ENCODE measurements at regions not wholly inside any gene's neighbourhood (a gene's known extent, or its start where the extent isn't known, plus 50 kb on each side); places are given as distances from the start of the nearest gene placed in this dataset.

DNA sequence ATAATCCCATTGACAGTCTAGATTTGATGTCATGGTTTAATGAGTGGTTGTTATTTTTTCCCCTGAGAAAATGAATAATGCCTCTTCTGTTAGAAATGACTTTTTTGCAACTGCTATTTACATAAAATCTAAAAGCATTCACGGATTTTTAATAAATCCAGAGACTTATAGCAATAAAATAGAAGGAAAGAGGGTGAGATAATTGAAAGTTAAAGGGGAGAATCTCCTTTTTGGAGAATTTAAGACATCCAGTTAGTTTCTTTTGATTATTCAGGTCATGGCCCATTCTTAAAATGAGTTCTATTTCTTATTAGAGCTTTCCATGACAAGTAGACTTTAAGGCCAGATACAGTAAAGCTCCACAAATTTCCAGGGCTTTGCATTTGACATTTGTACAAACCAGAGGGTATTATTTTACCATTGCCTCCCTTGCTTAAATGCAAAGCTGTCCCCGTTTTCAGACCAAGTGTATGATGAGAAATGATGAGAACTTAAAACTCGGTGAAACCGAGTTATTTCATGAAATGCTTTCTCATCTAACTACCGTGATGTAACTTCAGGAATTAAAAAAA lies 789.0 kb upstream of the SOX9 start:
- H3K36me3 ChIP-seq: no peaks in the 10 kb centered on the region
- no peaks in the 10 kb centered on the region for H3K9me3 ChIP-seq
- H3K27me3 ChIP-seq: no peaks in the 10 kb centered on the region
- TF ChIP-seq, protein P1, sequence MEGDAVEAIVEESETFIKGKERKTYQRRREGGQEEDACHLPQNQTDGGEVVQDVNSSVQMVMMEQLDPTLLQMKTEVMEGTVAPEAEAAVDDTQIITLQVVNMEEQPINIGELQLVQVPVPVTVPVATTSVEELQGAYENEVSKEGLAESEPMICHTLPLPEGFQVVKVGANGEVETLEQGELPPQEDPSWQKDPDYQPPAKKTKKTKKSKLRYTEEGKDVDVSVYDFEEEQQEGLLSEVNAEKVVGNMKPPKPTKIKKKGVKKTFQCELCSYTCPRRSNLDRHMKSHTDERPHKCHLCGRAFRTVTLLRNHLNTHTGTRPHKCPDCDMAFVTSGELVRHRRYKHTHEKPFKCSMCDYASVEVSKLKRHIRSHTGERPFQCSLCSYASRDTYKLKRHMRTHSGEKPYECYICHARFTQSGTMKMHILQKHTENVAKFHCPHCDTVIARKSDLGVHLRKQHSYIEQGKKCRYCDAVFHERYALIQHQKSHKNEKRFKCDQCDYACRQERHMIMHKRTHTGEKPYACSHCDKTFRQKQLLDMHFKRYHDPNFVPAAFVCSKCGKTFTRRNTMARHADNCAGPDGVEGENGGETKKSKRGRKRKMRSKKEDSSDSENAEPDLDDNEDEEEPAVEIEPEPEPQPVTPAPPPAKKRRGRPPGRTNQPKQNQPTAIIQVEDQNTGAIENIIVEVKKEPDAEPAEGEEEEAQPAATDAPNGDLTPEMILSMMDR (IDR thresholded peaks at IDR 0.05): no peak
- no peak for TF ChIP-seq EP300 (IDR thresholded peaks at IDR 0.05)
- no peak for TF ChIP-seq POLR2A (IDR thresholded peaks at IDR 0.05)
- intact Hi-C loops (cut with DNase I): no loop called here
- DNase-seq: no peak
- H3K4me3 ChIP-seq: no peak overlapping the region
- no peaks in the 10 kb centered on the region for H3K4me1 ChIP-seq (ENCODE audit: insufficient read depth)
- no peak overlapping the region for H3K27ac ChIP-seq
- 72 to 77% (median 74%) methylated on average over 5 of the region's 5 CpGs for WGBS, 3 donors

DNA sequence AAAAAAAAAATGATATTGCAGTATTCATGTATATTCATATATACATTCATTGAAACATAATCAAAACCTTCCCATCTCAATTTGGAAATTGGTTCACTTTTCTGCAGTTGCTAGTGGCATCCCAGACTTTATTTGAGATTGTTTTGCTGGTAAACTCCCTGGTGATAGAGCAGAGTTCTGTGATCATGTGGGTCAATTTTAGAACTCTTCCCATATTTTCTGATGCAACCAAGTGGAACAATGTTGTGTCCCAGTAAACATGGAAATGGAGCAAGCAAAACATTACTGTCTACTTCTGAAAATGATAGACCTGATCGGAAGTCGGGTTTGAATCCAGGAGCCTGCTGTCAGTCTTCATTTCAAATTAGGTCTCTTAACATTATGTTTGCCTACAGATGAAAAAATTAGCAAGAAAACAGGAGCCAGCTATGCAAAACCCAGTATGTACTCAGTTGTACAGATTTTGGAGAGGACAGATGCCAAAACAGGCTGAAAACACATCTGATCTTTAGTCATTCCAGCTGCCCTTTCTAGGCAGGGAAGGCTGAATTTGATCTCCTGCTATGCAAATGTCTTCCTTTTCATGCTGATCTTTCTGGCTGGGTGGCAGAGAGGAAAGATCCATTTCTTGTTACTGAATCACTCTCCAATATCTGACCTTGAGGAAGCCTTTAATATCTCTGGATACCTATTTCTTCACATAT lies 786.6 kb upstream of the SOX9 start:
- Histone ChIP-seq H3K36me3 (no peaks in the 10 kb centered on the region), H3K4me3 (no peak overlapping the region), H3K9me3 (no peaks in the 10 kb centered on the region), H3K4me1 (ENCODE audit: insufficient read depth) (no peaks in the 10 kb centered on the region), H3K27ac (no peak overlapping the region), H3K27me3 (no peaks in the 10 kb centered on the region)
- 79 to 86% (median 84%) methylated on average over 2 of the region's 2 CpGs for WGBS, 3 donors
- no peak for DNase-seq
- intact Hi-C loops (cut with DNase I): no loop called here
- TF ChIP-seq POLR2A (IDR thresholded peaks at IDR 0.05): no peak
- TF ChIP-seq EP300 (IDR thresholded peaks at IDR 0.05): no peak
- TF ChIP-seq, protein P1 (IDR thresholded peaks at IDR 0.05): no peak

DNA sequence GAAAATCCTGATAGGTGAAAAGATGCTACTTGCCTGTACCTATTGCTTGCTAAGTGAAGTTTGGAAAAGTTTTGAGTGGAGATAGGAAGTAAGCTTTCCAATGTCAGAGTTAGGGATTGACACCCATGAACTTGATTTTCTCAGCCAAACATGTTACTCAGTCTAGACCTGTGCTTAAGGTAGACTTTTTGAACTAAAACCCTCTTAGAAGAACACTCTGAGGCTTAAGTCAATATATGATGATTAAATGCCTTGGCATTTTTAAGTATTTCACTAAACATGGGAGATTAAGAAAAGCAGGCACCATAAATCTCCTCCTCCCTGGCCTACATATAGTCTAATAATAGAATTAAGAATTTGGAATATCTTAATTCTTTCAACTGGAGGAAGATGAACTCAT lies 785.6 kb upstream of the SOX9 start:
- no peak for DNase-seq
- Histone ChIP-seq H3K27me3 (no peaks in the 10 kb centered on the region), H3K9me3 (no peaks in the 10 kb centered on the region), H3K4me3 (no peak overlapping the region), H3K27ac (no peak overlapping the region), H3K4me1 (ENCODE audit: insufficient read depth) (no peaks in the 10 kb centered on the region), H3K36me3 (no peaks in the 10 kb centered on the region)
- TF ChIP-seq, protein P1 (IDR thresholded peaks at IDR 0.05): no peak
- TF ChIP-seq EP300 (IDR thresholded peaks at IDR 0.05) (no peak), POLR2A (IDR thresholded peaks at IDR 0.05) (no peak)
- intact Hi-C loops (cut with DNase I): no loop called here

- Histone ChIP-seq H3K9me3 (no peaks in the 10 kb centered on the region), H3K4me1 (ENCODE audit: insufficient read depth) (no peaks in the 10 kb centered on the region), H3K27me3 (no peaks in the 10 kb centered on the region), H3K4me3 (no peak overlapping the region), H3K36me3 (no peaks in the 10 kb centered on the region), H3K27ac (no peak overlapping the region)
- no peak for DNase-seq
- WGBS, 3 donors: 71 to 73% (median 71%) methylated on average over 2 of the region's 2 CpGs
- TF ChIP-seq POLR2A (IDR thresholded peaks at IDR 0.05) (no peak), EP300 (IDR thresholded peaks at IDR 0.05) (no peak)
- TF ChIP-seq, protein P1 (IDR thresholded peaks at IDR 0.05): no peak
- intact Hi-C loops (cut with DNase I): no loop called here
Observed at GRCh38 chr17:71337938-71338337, 782.9 kb upstream of the SOX9 start.

Data from ovary (tissue), 7 donors.